Naive thymus-derived CD8-positive, alpha-beta T cell (primary cell): ENCODE measurements at regions not wholly inside any gene's neighbourhood (a gene's known extent, or its start where the extent isn't known, plus 50 kb on each side); places are given as distances from the start of the nearest gene placed in this dataset.

Source experiments
- ATAC-seq, 2 donors: fragments of 150-1000 bp; cut with Tn5 transposase in 1 of 2; sonication (Bioruptor Pico), chemical (Tn5 transposase) in 1 of 2; 1 replicate in 1 of 2; 2 replicates in 1 of 2; pipeline ENCODE4 v1.10.0; 2021; ENCODE audit warnings: mild to moderate bottlenecking in 2 of 2, moderate library complexity in 2 of 2
- POLR2A ChIA-PET: fragments of 350-600 bp; sonication (Branson Sonifier 250); formaldehyde crosslinking; loops from one replicate; lab custom pipeline; 2021; ENCODE audit warnings: antibody characterized with exemption; lab: Charles Lee
- DNase-seq, 10 donors: peaks; one replicate each; pipeline versions ENCODE4 v3.0.0 to v3.0.0-alpha.2; 2020 to 2022
- H3K27ac Mint-ChIP-seq, 10 donors: one replicate each; pipeline ENCODE4 v1.8.0; 2020 to 2022; ENCODE audit warnings: mild to moderate bottlenecking in 10 of 10, mixed read lengths in 10 of 10, moderate library complexity in 4 of 10, inconsistent platforms in 1 of 10
- H3K27me3 Mint-ChIP-seq, 5 donors: one replicate each; pipeline ENCODE4 v1.8.0; 2021 to 2022; ENCODE audit warnings: mixed read lengths in 5 of 5
- H3K36me3 Mint-ChIP-seq, 3 donors: one replicate each; pipeline ENCODE4 v1.8.0; 2020 to 2022; ENCODE audit warnings: mixed read lengths in 3 of 3, mild to moderate bottlenecking in 2 of 3, inconsistent platforms in 1 of 3
- H3K4me1 Mint-ChIP-seq, 4 donors: one replicate each; pipeline ENCODE4 v1.8.0; 2021 to 2022; ENCODE audit warnings: mixed read lengths in 4 of 4
- H3K4me3 Mint-ChIP-seq, 10 donors: one replicate each; pipeline ENCODE4 v1.8.0; 2020 to 2022; ENCODE audit warnings: mild to moderate bottlenecking in 10 of 10, mixed read lengths in 10 of 10, moderate library complexity in 6 of 10, inconsistent platforms in 1 of 10
- H3K9me3 Mint-ChIP-seq, 9 donors: one replicate each; pipeline ENCODE4 v1.8.0; 2020 to 2022; ENCODE audit warnings: mixed read lengths in 9 of 9, mild to moderate bottlenecking in 3 of 9, inconsistent platforms in 1 of 9, moderate library complexity in 1 of 9

DNA sequence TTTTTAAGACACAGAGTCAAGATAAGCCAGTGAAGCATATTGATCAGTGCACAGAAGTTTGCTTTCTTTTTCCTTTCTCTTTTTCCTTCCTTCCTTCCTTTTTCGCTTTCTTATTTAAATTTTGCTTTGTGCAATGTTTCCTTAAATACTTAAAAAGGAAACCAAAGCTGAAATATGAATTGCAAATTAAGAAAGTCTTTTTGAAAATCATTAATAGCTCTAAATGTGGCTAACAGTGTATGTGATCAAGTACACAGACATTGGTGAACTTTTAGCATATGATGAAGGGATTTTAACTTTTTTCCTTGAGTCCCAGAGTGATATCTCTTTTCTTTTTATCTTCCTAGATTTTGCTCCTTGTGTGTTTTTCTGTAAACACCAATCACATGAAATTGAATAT, 1356.9 kb upstream of the PRR20A start:
- H3K36me3 Mint-ChIP-seq: no peaks in the 10 kb centered on the region
- no peak overlapping the region for H3K27ac Mint-ChIP-seq
- H3K4me3 Mint-ChIP-seq: no peak overlapping the region
- DNase-seq: no peak
- peaks cover 2 to 30% (median 13%) of the 10 kb centered on the region in 9 donors for H3K9me3 Mint-ChIP-seq
- no peaks in the 10 kb centered on the region for H3K4me1 Mint-ChIP-seq
- H3K27me3 Mint-ChIP-seq: no peaks in the 10 kb centered on the region
- POLR2A ChIA-PET: no interaction called here
- no peak for ATAC-seq

DNA sequence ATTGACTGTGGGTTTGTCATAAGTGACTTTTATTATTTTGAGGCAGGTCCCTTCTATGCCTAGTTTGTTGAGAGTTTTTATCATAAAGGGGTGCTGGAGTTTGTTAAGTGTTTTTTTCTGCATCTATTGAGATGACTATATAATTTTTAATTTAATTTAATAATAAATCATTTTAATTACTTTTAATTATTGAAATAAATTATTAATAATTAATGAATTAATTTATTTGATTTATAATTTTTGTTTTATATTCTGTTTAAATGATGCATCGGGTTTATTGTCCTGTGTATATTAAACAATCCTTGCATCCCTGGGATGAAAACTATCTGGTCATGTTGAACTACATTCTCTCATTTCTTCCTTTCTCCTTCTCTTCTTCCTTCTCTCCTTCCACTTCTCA, 1352.2 kb upstream of the PRR20A start:
- DNase-seq (no peak), ATAC-seq (no peak)
- Mint-ChIP-seq H3K36me3 (no peaks in the 10 kb centered on the region), H3K4me3 (no peak overlapping the region), H3K27ac (no peak overlapping the region), H3K27me3 (no peaks in the 10 kb centered on the region), H3K4me1 (no peaks in the 10 kb centered on the region), H3K9me3 (peaks cover 2 to 38% (median 17%) of the 10 kb centered on the region in 9 donors)
- POLR2A ChIA-PET: no interaction called here

DNA sequence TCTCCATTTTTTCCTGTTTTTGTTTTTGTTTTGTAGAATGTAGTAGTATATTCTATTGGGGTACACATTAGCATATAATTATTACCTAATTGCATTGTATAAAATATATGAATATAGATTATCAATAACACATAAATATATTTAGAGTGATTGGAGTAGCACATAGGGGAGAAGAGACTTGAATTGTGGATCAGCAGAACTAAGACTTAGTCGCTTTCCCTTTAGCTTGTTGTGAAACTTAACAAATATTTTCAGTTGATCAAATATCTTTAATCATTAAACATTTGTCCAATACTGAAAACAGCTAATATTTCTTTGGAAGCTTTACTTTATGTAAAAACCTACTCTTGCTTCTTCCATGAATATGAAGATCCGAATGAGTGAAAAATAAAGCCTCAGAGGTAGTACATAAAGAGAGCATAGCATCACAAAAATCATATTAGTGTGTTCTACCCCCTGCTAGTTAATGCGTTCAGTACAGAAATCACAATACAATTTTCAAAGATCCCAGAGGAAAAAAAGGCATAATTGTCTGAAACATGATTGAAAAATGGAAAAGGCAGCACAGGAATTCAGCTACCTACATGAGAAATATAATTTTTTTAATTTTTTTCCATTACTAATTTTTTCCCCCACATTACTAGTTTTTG, 1348.0 kb upstream of the PRR20A start:
- Mint-ChIP-seq H3K4me3 (no peak overlapping the region), H3K27me3 (no peaks in the 10 kb centered on the region), H3K9me3 (peaks cover 4 to 22% (median 11%) of the 10 kb centered on the region in 9 donors), H3K36me3 (no peaks in the 10 kb centered on the region), H3K27ac (no peak overlapping the region), H3K4me1 (no peaks in the 10 kb centered on the region)
- ATAC-seq (no peak), DNase-seq (no peak)
- POLR2A ChIA-PET: no interaction called here

- H3K4me3 Mint-ChIP-seq: no peak overlapping the region
- H3K36me3 Mint-ChIP-seq: no peaks in the 10 kb centered on the region
- POLR2A ChIA-PET: no interaction called here
- peaks cover 0 to 18% (median 10%) of the 10 kb centered on the region in 9 donors for H3K9me3 Mint-ChIP-seq
- no peak for ATAC-seq
- H3K27me3 Mint-ChIP-seq: no peaks in the 10 kb centered on the region
- H3K27ac Mint-ChIP-seq: no peak overlapping the region
- H3K4me1 Mint-ChIP-seq: no peaks in the 10 kb centered on the region
- no peak for DNase-seq
These were observed 1325.2 kb upstream of the PRR20A start for GRCh38 chr13:55815458-55816033.

DNA sequence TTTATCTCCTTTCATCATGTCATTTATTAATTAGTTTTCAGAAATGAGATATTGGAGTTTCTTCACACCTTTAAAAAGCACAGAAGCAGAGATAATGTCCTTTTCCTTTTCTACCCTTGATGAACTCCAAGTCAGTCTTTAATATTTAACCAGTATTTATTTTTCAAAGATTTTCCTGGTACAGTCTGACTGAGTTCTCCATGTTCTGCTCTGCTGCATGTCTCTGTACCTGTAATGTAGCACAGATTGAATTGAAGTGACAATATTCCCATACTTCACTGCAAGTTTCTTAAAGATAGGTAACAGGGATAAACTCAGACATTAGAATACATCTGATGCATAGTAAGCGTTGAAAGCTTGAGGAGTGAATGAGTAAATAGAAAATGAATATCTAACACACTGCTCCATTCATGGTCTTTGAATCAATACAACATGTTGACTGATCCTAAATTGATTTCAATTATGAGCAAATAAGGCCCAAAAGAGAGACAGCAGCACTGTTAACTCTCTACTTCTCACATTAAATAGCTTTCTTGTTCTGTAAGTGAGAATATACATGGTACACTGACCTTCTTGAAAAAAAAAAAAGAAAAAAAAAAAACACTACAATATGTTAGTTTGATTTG, 1323.6 kb upstream of the PRR20A start:
- POLR2A ChIA-PET: no interaction called here
- Mint-ChIP-seq H3K36me3 (no peaks in the 10 kb centered on the region), H3K4me3 (no peak overlapping the region), H3K27me3 (no peaks in the 10 kb centered on the region), H3K4me1 (no peaks in the 10 kb centered on the region), H3K27ac (no peak overlapping the region), H3K9me3 (peaks cover 0 to 18% (median 10%) of the 10 kb centered on the region in 9 donors)
- DNase-seq (no peak), ATAC-seq (no peak)

- no peaks in the 10 kb centered on the region for H3K36me3 Mint-ChIP-seq
- H3K27ac Mint-ChIP-seq: no peak overlapping the region
- no peaks in the 10 kb centered on the region for H3K4me1 Mint-ChIP-seq
- H3K27me3 Mint-ChIP-seq: no peaks in the 10 kb centered on the region
- DNase-seq (no peak), ATAC-seq (no peak)
- no peak overlapping the region for H3K4me3 Mint-ChIP-seq
- peaks cover 0 to 19% (median 9%) of the 10 kb centered on the region in 9 donors for H3K9me3 Mint-ChIP-seq
- POLR2A ChIA-PET: no interaction called here
These were observed 1319.9 kb upstream of the PRR20A start for GRCh38 chr13:55820817-55821216.

- no peak for ATAC-seq
- Mint-ChIP-seq H3K27ac (no peak overlapping the region), H3K27me3 (no peaks in the 10 kb centered on the region), H3K4me1 (no peaks in the 10 kb centered on the region), H3K9me3 (peaks cover 1 to 55% (median 24%) of the 10 kb centered on the region in 9 donors), H3K4me3 (no peak overlapping the region), H3K36me3 (peaks cover 0 to 7% (median 0%) of the 10 kb centered on the region in 3 donors)
- DNase-seq: no peak
- POLR2A ChIA-PET: no interaction called here
These were observed 1271.1 kb upstream of the PRR20A start for GRCh38 chr13:55869648-55870047.

GRCh38 chr13:55887561-55887960, 1253.2 kb upstream of the PRR20A start:
- ATAC-seq (no peak), DNase-seq (no peak)
- Mint-ChIP-seq H3K4me3 (no peak overlapping the region), H3K27ac (no peak overlapping the region), H3K27me3 (no peaks in the 10 kb centered on the region), H3K9me3 (peaks cover 0 to 37% (median 14%) of the 10 kb centered on the region in 9 donors), H3K36me3 (no peaks in the 10 kb centered on the region), H3K4me1 (no peaks in the 10 kb centered on the region)
- POLR2A ChIA-PET: no interaction called here

DNA sequence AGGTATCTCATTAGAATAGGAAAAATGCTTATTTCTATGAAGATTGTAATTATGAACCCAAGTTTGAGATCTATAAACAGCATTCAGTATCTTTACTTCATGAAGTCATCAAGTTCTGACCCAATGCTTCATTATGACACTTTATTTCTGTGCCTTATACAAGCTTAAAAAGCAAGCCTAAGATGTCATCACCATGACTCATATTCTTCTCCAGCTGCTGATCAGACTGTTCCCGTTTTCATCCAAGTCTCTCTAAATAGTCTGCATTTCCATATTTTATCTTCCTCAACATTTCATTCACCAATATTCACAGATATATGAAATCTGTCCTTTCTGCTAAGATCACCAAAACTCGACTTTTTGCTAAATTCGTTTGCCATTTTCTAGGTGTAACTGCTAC, 1247.2 kb upstream of the PRR20A start:
- Mint-ChIP-seq H3K4me1 (no peaks in the 10 kb centered on the region), H3K9me3 (peaks cover 0 to 23% (median 8%) of the 10 kb centered on the region in 9 donors), H3K36me3 (no peaks in the 10 kb centered on the region), H3K4me3 (no peak overlapping the region), H3K27me3 (no peaks in the 10 kb centered on the region), H3K27ac (no peak overlapping the region)
- DNase-seq (no peak), ATAC-seq (no peak)
- POLR2A ChIA-PET: no interaction called here

GRCh38 chr13:55937180-55937579, 1203.5 kb upstream of the PRR20A start:
- Mint-ChIP-seq H3K27ac (no peak overlapping the region), H3K27me3 (no peaks in the 10 kb centered on the region), H3K4me3 (no peak overlapping the region), H3K4me1 (no peaks in the 10 kb centered on the region), H3K36me3 (peaks cover 0 to 5% (median 0%) of the 10 kb centered on the region in 3 donors), H3K9me3 (peaks cover 8 to 47% (median 20%) of the 10 kb centered on the region in 9 donors)
- DNase-seq: no peak
- no peak for ATAC-seq
- POLR2A ChIA-PET: no interaction called here

GRCh38 chr13:55948175-55948574, 1192.5 kb upstream of the PRR20A start:
- peaks cover 0 to 6% (median 0%) of the 10 kb centered on the region in 3 donors for H3K36me3 Mint-ChIP-seq
- H3K27me3 Mint-ChIP-seq: no peaks in the 10 kb centered on the region
- peaks cover 2 to 42% (median 28%) of the 10 kb centered on the region in 9 donors for H3K9me3 Mint-ChIP-seq
- DNase-seq (no peak), ATAC-seq (no peak)
- H3K4me1 Mint-ChIP-seq: no peaks in the 10 kb centered on the region
- POLR2A ChIA-PET: no interaction called here
- no peak overlapping the region for H3K4me3 Mint-ChIP-seq
- H3K27ac Mint-ChIP-seq: no peak overlapping the region

DNA sequence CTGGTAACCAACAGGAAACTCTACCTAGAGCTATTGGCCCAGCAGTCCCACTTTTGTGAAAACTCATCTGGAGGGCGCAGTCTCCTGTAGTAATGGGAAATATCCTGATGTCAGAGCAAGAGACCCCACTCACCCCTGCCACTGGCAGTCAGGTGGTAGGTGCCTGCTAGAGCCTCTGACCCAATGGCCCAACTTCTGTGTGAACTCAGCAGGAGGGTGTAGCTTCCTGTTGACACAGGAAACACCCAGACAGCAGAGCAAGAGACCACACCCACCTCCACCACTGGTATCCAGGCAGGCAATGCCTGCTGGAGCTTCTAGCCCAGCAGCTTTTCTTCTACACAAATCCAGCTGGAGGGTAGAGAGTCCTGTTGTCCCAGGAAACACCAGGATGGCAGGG, 1176.8 kb upstream of the PRR20A start:
- DNase-seq: no peak
- POLR2A ChIA-PET: no interaction called here
- peaks cover 10 to 48% (median 20%) of the 10 kb centered on the region in 9 donors for H3K9me3 Mint-ChIP-seq
- no peaks in the 10 kb centered on the region for H3K27me3 Mint-ChIP-seq
- ATAC-seq: no peak
- H3K4me1 Mint-ChIP-seq: no peaks in the 10 kb centered on the region
- no peak overlapping the region for H3K4me3 Mint-ChIP-seq
- H3K36me3 Mint-ChIP-seq: no peaks in the 10 kb centered on the region
- H3K27ac Mint-ChIP-seq: no peak overlapping the region

DNA sequence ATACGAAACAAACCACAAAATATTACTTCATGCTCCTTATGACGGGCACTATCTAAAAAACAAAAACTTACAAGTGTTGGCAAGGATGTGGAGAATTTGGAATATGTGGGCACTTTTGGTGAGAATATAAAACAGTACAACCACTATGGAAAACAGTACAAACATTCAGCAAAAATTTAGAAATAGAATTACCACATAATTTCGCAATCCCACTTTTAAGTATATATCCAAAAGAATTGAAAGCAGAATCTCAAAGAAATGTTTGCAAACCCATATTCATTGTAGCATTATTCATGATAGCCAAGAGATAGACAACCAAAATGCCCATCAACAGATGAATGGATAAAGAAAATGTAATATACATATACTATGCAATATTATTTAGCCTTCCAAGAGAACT, 1173.7 kb upstream of the PRR20A start:
- H3K36me3 Mint-ChIP-seq: no peaks in the 10 kb centered on the region
- no peaks in the 10 kb centered on the region for H3K27me3 Mint-ChIP-seq
- no peak for ATAC-seq
- H3K27ac Mint-ChIP-seq: no peak overlapping the region
- POLR2A ChIA-PET: no interaction called here
- no peaks in the 10 kb centered on the region for H3K4me1 Mint-ChIP-seq
- H3K9me3 Mint-ChIP-seq: peaks cover 4 to 31% (median 16%) of the 10 kb centered on the region in 9 donors
- no peak for DNase-seq
- H3K4me3 Mint-ChIP-seq: no peak overlapping the region
